Stimulated activated CD4-positive, alpha-beta T cell treated with anti-CD3 and anti-CD28 coated beads, Interleukin-1b, Interleukin-23, amount 100 ng/mL, for 1 hour (primary cell): ENCODE measurements at regions not wholly inside any gene's neighbourhood (a gene's known extent, or its start where the extent isn't known, plus 50 kb on each side); places are given as distances from the start of the nearest gene placed in this dataset.

Experiments used
- DNase-seq, 2 donors: peaks; one replicate each; pipeline ENCODE4 v3.0.0-alpha.2; 2020; ENCODE audit warnings: low read depth in 2 of 2

DNA sequence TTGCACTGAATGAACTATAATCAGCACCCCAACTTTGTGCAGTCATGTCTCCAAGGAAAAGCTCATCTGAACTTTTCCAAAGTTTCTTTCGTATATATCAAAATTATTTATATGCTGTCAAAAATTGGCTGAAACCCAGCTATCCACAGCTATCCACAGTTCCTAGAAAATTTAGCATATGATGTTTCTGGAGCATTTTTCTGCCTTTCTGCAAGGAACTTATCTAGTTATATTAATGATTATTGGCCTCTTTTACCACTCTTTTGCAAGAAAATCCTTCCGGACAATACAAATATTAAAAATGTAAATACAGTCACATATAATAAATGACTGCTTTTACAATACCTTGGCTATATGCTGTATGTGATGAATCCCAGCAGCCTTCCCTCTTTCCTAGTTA, 270.2 kb downstream of the TMEM167A start:
- DNase-seq, result no peak

DNA sequence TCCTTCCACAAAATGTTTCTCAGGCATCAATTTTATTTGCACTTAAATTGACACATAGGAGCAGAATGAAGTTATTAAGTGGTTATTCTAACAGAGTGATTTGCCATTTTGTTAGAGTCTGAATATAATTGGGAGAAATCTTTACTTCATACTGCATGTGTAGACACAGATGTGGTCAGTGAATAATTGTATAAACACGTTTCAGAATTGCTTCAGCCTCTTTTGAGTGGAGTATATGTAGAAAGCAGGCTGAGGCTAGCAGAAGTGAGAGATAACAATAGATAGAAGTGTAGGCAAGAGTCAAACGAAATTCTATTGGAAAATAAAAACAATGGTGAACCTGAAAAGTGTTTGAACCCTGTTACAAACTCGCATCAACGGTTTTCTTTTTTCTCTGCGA, 270.7 kb downstream of the TMEM167A start:
- no peak for DNase-seq

DNA sequence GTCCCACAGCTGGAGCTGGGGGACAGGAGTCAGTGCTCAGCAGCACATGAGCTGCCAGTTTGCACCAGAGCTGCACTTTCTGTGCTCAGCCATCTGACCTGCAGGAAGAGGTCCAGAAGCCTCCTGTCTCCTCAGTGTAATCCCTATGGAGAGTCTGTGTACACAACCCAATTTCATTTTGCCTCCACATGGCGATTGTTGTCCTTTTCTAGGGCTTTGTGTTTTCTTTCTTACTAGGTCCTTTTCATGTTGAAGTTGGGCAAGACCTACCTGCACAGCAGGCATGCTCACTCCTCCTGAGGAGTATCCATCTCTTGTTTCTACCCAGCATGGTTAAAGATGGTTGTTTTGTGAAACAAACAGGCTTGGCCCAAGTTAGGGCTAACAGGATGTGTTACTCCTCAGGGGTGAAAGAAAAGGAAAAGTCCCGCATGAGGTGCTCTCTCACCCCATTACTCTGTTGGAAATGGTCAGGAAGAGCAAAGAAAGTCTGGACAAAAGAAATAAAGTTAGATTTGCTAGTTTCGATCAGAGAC, 273.0 kb downstream of the TMEM167A start:
- DNase-seq, result no peak

DNA sequence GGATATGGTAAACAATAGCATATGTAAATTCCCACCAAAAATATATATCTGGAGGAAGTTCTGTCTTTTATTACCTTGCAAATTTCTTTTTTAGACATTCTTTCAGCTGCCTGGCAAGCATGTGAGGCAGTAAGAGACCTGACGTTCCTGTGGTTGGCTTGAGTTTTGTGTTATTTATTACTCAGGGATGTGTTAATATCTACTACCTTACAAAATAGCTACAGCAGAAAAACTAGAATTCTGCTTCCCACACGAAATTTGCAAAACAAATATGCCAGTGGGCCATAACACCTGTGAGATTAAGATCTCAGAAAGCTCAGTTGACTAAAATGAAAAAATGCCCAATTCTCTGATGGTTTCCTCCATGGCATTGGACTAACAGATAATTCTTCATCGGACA, 274.2 kb downstream of the TMEM167A start:
- no peak for DNase-seq

DNA sequence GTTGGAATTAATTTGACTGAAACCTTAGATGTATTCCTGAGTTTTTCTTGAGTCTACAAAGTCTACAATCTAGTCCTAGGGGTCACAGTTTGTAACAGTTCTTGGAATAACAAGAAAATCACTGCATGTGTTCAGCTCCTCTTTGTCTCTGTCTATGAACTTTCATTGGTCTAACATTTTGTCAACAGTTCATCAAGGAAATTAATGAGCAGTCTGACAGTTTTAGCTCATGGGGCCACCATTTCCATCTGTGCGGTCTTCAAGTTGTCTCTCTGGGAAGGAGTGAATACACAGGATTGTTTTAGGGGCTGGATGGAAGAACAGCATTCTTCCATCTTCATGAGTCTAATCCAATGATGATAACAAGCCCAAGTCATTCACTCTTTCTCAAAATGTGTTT, 276.4 kb downstream of the TMEM167A start:
- DNase-seq, result no peak

DNA sequence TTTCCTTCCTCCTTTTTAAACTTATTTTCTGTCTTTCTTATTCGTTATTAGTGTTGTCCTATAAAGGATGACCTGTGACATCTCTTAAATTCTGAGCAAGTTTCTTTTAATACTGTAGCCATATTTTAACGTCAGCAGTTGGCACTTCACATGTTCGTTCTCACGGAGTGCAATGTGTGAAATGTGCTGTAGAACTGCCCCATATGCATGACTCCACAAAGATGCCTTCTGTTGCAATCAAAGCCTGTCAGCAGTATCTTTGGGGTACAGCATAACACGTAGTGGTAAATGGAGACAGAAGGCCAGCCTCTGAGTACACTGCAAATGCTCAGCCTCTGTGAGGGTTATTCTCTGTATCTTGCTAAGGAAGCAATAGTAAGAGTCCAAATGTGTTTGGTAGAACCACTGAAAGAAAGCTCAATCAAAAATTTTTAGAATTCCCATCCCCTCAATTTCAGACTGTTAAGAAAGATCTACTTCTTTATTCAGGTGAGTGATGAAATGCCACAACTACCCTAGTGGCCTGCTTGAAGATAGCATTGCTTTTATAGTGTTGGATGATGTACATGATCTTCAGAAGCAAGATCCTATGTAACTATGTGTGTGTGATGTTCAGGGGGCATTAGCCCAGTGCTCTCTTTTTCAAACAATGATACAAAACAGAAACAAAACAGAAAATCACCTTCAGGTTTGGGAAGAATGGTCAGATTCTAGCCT, 277.7 kb downstream of the TMEM167A start:
- no peak for DNase-seq

DNA sequence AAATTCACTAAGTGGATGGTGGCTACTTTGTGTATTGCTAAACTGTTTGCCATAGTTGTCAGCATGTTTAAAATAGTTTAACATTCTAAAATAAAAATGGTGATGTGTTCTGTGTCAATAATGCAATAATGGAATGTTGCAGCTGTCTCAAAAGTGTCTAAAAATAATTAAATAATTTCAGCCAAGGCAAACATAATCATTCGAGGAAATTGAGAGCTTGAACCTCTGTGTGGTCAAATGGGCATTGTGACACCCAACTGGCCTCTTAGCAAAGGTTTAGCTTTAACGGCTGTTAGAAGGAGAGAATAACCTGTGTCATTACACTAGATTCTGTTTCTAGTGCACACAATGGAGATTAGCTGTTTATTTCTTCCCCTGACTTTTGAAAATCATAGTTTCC, 278.5 kb downstream of the TMEM167A start:
- no peak for DNase-seq

DNA sequence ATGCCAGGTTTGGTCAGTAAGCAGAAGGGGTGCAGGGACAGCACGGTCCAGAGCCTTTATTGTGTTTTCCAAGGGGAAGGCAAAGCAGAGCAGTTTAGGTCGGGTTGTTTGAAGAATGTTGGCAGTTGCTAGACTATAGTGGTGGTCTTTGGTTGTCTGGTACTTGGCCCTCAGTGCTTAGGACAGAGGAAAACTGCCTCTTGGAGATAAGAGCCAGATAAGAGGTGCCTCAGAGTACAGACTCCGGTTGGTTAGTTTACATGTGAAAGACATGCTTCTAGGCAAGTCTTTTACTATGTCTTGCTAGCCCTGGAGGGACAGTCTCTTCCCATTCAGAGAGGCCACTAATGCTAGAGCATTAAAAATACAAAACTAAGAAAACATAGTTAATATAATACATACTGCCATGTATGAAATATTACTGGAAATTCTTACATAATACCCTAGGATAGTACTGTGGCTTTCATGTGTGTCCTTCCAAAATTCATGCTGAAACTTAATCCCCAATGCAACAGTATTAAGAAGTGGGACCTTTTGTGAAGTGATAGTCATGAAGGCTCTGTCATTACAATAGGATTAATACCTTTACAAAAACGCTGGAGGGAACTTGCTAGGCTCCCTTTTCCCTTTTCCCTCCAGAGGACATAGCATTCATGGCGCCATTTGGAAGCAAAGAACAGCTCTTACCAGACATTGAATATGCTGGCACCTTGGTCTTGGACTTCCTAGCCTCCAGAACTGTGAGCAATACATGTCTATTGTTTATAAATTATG, 280.4 kb downstream of the TMEM167A start:
- no peak for DNase-seq

DNA sequence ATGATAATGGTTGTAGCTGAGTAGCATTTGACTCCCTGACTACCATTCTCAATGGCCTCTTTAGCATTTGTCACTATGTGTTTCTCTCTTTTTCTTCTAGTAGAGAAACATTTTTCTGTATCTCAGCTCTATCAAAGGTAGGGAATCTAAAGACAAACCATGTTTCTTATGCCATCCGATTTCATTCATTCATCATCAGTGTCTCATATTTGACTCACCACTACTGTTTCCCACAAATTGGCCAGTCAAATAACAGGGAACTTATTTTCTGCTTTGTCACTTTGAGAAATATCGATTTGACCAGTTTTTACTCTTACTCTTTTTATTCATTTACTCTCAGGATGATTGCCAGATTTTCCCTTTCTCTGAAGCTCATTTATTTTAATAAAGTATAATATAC, 282.3 kb downstream of the TMEM167A start:
- no peak for DNase-seq

DNA sequence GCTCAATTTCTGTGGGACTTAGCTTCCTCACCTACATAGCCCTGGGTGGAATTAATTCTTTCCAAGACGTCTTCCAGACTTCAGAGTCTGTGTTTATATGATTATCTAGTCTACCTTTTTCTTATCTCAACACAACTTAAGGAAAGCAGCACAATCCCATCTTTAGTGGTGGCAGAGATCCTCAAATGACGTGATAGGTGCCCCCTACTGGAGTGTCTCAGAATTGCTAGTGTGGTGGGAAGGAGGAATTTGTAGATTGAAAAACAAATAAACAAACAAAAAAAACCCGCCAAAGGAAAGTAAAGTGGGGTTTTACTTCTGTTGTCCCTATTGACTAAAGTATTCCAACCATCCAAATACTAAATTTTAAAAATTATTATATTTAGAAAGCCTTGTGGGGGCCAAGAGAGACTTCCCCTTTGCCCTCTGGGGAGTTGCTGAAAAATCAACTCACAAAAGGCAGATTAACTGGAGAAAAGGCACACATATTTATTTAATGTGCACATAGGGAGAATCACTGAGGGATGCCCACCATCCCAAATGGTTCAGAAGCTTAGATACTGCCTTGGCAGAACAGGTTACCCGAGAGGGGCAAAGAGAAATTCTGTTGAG, 283.3 kb downstream of the TMEM167A start:
- DNase-seq, result peak; percentile 1 to 26

DNA sequence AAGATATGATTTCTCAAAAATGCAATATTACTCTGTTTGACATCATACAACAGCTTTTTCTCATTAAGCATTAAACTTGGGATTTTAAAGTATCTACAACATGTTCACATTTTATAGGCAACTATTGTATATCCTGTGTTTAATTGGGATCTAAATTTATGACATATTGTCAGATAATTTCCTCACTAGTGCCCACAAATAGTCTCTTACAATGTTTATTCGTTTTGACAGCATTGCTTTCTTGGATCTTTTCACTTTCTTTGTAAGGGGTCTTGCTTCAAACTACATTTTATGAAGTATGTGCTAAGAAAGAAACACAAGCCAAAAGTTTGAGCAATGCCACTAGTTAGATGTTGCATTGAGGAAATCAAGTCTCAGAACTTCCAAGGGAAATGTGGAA, 285.1 kb downstream of the TMEM167A start:
- no peak for DNase-seq

DNA sequence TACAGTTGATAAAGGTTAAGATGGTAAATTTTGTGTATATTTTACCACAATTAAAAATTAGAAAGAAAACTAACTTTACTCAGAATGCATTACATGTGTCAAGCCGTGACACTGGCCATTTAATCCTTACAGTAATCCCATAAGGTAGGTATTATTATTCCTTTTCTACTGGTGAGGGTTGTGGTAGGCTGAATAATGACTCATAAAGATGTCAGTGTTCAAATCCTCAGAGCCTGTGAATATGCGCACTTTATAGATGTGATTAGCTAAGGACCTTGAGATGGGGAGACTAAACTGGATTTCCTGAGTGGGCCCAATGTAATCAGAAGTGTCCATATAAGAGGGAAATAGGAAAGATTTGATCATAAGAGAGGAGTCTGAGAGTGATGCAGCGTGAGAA, 288.1 kb downstream of the TMEM167A start:
- DNase-seq, result no peak

DNA sequence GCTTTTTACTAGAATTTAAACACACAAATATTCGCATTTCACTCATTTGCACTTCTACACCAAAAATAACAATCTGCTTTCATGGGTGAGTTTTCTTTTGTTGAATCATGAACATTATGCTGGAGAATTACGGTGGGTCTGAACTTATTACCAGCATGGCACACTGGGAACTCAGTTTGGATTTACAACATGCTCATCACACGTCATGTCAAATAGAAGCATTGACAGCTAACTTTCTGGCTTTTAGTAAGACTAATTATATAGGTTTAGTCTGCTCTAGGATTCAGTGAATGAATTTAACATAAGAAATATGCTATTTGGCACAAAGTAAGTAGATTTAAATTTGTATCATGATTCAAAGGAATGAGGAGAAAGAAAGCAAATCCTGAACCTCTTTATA, 290.4 kb downstream of the TMEM167A start:
- DNase-seq, result no peak

DNA sequence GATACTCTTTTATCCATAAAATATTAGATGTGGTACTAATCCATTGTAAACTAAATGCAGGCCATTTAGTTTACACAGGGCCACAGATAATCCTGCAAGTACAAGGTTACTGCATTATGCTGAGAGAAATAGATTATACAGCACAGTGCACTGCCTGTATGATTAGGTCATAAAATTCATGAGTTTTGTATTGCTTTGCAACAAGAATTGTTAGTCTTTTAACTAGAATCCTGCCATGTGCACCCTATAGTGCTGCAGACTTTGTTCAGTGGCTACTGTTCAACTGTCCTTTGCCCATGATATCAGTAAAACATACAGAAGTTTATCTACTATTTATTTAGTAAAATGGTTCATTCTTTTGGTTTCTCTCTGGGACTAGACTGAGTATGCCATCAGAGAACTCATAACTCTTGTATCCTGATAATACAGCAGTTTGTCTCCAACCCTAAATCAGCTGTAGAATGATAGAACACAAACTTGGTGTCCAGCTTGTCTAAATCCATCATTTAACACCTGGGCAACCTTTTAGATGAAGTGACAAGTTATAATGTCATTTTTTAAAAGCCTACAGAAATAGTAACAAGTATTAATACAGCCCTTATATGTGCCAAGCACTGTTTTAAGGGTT, 291.2 kb downstream of the TMEM167A start:
- DNase-seq, result no peak

DNA sequence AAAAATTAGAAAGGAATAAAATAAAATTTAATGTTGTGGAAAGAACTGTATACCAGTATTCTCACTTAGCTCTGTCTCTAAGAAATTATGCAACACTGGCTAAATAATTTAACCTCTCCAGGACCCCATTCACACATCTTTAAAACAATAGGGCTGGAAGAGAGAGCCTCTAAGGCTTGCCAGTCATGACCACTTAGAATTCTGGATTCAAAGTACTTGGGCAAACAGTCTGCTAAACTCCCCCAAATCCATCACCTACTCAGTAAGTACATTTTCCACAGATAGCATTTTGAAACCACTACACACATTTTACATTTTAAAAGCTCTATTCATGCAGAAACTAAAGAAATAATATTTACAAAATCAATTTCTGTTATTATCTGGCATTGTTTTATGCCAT, 291.7 kb downstream of the TMEM167A start:
- DNase-seq, result no peak

DNA sequence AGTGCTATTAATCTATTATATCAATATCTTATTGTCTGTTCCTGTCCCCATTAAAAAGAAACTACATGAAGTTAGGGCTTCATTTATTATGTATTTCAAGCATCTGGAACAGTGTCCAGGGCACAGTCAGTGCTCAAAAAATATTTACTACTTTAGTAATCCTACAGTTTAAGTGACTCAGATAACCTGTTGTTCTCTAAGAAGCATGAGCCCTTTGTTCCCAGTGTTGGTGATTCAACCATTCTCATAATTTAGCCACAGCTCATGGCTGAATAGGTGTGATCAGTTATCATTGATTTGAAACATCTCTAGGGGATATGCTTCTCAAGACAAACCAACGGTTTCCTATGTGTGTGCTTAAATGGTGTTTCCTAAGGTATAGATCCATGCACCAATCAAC, 292.7 kb downstream of the TMEM167A start:
- DNase-seq, result no peak

DNA sequence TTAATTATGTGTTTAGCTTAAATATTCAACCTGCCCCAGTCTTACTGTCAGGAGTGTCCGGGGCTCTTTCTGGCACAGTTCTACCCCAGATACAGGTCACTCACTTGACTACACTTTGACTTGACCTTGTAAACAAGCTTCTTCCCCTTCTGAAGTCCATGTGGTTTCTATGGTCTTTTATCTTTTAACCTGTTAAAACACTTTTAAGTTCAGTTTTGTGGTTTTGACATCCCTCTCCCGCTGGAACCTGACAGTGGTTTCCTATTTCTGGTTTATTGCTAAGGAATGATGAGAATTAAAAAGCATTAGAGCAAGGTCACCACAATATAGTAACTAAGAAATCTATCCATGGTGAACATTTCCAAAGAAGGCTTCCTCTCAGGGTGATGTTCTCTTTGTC, 300.1 kb downstream of the TMEM167A start:
- no peak for DNase-seq

DNA sequence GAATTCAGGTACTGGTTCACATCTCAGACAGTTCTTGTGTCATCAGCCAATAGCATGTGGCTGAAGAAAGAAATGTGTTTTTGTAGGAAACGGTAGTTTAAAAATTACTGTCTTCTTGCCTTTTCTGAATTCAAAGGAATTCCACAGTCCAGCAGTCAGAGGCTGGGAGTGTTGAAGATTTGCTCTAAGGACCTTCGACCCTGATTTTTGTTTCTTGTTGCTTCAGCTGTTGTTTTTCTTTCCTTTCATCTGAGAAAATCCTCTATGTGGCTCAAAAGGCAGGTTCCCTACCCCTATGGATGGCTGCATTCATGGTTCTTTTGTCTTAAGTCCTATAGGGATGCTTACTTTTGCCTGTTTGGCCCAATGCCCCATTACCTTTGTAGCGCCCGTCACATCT, 304.9 kb downstream of the TMEM167A start:
- no peak for DNase-seq

DNA sequence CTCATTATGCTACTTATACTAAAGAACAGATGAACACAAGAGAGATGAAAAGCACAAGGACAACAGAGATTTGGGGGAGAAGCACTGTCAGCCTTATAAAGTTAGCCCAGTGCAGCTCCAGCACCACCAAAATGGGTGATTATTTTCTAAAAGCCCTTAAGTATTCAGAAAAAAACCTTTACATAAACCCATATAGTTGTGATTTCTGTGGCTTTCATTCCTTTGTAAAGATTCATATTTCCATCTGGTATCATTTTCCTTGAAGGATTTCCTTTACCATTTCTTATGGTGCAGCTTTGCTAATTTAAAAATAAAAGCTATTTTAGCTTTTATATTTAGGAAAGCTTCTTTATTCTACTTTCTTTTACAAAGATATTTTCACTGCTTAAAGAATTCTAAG, 311.0 kb downstream of the TMEM167A start:
- DNase-seq, result no peak

DNA sequence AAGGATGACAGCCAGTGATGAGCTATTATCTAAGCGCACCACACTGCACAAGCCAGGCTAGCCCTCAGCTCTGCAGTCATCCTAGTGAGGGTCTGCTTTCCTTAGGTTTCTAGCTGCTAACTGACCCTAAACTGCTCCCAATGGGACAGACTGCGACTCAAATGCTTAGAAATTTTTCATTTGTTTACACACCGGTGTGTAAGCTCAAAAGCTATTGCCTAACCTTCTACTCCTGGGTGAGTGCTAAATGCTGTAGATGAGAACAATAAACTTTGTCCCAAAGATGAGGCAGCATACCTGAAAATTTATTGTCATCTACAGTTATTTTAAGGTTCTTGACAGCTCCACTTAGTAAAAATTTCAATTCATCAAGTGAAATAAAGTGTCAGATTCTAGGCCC, 311.4 kb downstream of the TMEM167A start:
- no peak for DNase-seq

DNA sequence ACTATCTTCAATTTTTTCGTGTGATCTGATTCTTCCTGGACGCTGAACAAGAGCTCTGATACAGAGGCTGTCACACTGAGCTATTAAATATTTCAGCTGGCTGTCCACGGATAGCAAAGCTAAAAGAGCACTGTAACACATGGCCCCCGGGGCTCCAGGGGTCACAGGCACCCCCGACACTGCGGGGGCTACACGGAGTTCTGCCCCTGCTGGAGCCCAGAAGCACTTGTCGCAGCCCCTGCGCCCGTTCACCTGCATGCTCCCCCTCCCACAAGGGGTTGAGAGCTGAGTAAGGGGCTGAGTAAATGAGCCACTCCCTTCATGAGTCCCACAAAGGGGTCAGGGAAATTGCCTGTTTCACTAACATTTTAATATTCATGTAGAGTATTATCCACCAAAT, 316.3 kb downstream of the TMEM167A start:
- DNase-seq, result no peak

DNA sequence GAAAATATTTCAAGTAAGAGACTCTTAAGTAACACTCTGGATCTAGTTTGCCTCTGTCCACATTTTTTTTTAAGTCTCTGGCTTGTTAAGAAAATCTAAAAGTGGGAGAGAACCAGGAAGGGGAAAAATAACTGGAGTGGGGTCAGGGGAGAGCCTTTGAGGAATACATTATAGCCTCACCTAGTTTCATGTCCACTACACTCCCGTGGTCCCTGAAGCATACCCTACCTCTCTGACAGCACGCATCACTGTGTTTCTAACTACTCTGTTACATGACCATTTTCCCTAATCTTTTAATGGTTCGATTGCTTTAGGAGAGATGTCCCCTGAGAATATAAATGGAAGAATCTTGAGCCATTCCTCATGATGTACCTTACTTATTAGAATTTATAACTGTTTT, 318.3 kb downstream of the TMEM167A start:
- DNase-seq, result no peak
